Fibroblast of lung (primary cell): ENCODE measurements at regions not wholly inside any gene's neighbourhood (a gene's known extent, or its start where the extent isn't known, plus 50 kb on each side); places are given as distances from the start of the nearest gene placed in this dataset.

Experiments used
- CTCF ChIP-seq, 2 donors: IDR thresholded peaks in 1 of 2; conservative IDR thresholded peaks in 1 of 2; 1 replicate in 1 of 2; 2 replicates in 1 of 2; pipeline ENCODE4 v1.5.1; 2011 to 2012; ENCODE audit warnings: low read length in 2 of 2, control low read depth in 1 of 2, inconsistent platforms in 1 of 2, low read depth in 1 of 2, mild to moderate bottlenecking in 1 of 2
- EZH2 ChIP-seq: IDR thresholded peaks from 2 replicates; pipeline ENCODE4 v1.5.1; 2012; ENCODE audit warnings: low read length, control low read depth, mild to moderate bottlenecking; ENCODE audit errors: missing control alignments

GRCh38 chr6:167442245-167442644, 117.4 kb downstream of the TTLL2 start:
- TF ChIP-seq CTCF (conservative IDR thresholded peaks at IDR 0.05 in 1 of 2, IDR thresholded peaks at IDR 0.05 in 1 of 2; ENCODE audit: low read depth in 1 of 2, low read length in 2 of 2): no peak
- TF ChIP-seq EZH2: no peak
